ELF-1 (cell line): ENCODE measurements at regions not wholly inside any gene's neighbourhood (a gene's known extent, or its start where the extent isn't known, plus 50 kb on each side); places are given as distances from the start of the nearest gene placed in this dataset.

ENCODE experiments used
- DNase-seq: peaks from one replicate; pipeline ENCODE4 v3.0.0-alpha.2; 2016; ENCODE audit warnings: low read depth, low spot score

- no peak for DNase-seq
Observed at GRCh38 chr11:113526521-113526920, 51.3 kb upstream of the DRD2 start.
